ENCODE measurements at regions not wholly inside any gene's neighbourhood (a gene's known extent, or its start where the extent isn't known, plus 50 kb on each side); places are given as distances from the start of the nearest gene placed in this dataset.

GRCh38 chr5:93018461-93018860, 562.6 kb downstream of the NR2F1-AS1 start:
- no peak for ATAC-seq
- TF ChIP-seq ZNF671 (CRISPR knock-in tag; IDR thresholded peaks at IDR 0.05) (no peak), ZNF425 (CRISPR knock-in tag; conservative IDR thresholded peaks at IDR 0.05) (no peak), NFE2L1 (CRISPR knock-in tag; IDR thresholded peaks at IDR 0.05) (no peak), ATF1 (CRISPR knock-in tag; IDR thresholded peaks at IDR 0.05) (no peak), GRHL2 (CRISPR knock-in tag; IDR thresholded peaks at IDR 0.05; ENCODE audit: insufficient replicate concordance, severe bottlenecking) (no peak), ZSCAN18 (CRISPR knock-in tag; IDR thresholded peaks at IDR 0.05) (no peak), CTCF (IDR thresholded peaks at IDR 0.05) (no peak), ZNF396 (CRISPR knock-in tag; IDR thresholded peaks at IDR 0.05; ENCODE audit: borderline replicate concordance) (no peak), PRRX2 (CRISPR knock-in tag; IDR thresholded peaks at IDR 0.05) (no peak), ZNF423 (CRISPR knock-in tag; IDR thresholded peaks at IDR 0.05) (no peak), ZNF281 (CRISPR knock-in tag; IDR thresholded peaks at IDR 0.05) (no peak), ESRRA (CRISPR knock-in tag; IDR thresholded peaks at IDR 0.05; ENCODE audit: borderline replicate concordance) (no peak)
- Mint-ChIP-seq H3K36me3 (no peaks in the 10 kb centered on the region), H3K27ac (no peak overlapping the region), H3K4me3 (no peak overlapping the region), H3K27me3 (ENCODE audit: low read depth) (no peaks in the 10 kb centered on the region), H3K4me1 (peaks cover 23% of the 10 kb centered on the region), H3K9me3 (peaks cover 5% of the 10 kb centered on the region; the same call in 1 of the 2 replicates)
- ChIA-PET POLR2A (no interaction called here), CTCF (interaction anchor here (1.2 kb wide), 1 partner anchor 109 kb away, joined by 4 read pairs; no protein-coding TSS in a partner anchor)
- DNase-seq (ENCODE audit: low spot score): no peak

- ATAC-seq (no peak), DNase-seq (ENCODE audit: low spot score) (no peak)
- H3K4me1 Mint-ChIP-seq: peaks cover 23% of the 10 kb centered on the region
- POLR2A ChIA-PET: no interaction called here
- no peaks in the 10 kb centered on the region for H3K27me3 Mint-ChIP-seq (ENCODE audit: low read depth)
- no peak overlapping the region for H3K4me3 Mint-ChIP-seq
- no peak overlapping the region for H3K27ac Mint-ChIP-seq
- H3K9me3 Mint-ChIP-seq: peaks cover 5% of the 10 kb centered on the region; the same call in 1 of the 2 replicates
- CTCF ChIA-PET: interaction anchor here (1.2 kb wide), 1 partner anchor 108 kb away, joined by 4 read pairs; no protein-coding TSS in a partner anchor
- no peaks in the 10 kb centered on the region for H3K36me3 Mint-ChIP-seq
- TF ChIP-seq CREM (CRISPR knock-in tag; IDR thresholded peaks at IDR 0.05) (no peak), ARID4B (CRISPR knock-in tag; IDR thresholded peaks at IDR 0.05; ENCODE audit: borderline replicate concordance) (no peak), GRHL2 (CRISPR knock-in tag; IDR thresholded peaks at IDR 0.05; ENCODE audit: insufficient replicate concordance, severe bottlenecking) (no peak), ZNF425 (CRISPR knock-in tag; conservative IDR thresholded peaks at IDR 0.05) (no peak), ATF6 (CRISPR knock-in tag; IDR thresholded peaks at IDR 0.05) (no peak), PRRX2 (CRISPR knock-in tag; IDR thresholded peaks at IDR 0.05) (no peak), SP1 (CRISPR knock-in tag; conservative IDR thresholded peaks at IDR 0.05) (no peak), GTF2I (CRISPR knock-in tag; conservative IDR thresholded peaks at IDR 0.05) (no peak), ZNF317 (CRISPR knock-in tag; IDR thresholded peaks at IDR 0.05; ENCODE audit: borderline replicate concordance, low read depth) (no peak)
Measured at GRCh38 chr5:93017849-93018248, 563.2 kb downstream of the NR2F1-AS1 start.
